Suprapubic skin (tissue), 4 donors: ENCODE measurements at regions not wholly inside any gene's neighbourhood (a gene's known extent, or its start where the extent isn't known, plus 50 kb on each side); places are given as distances from the start of the nearest gene placed in this dataset.

ENCODE experiments used
- EP300 ChIP-seq: sonication (generic); formaldehyde crosslinking; IDR thresholded peaks from one replicate; pipeline ENCODE4 v1.6.1; 2017; ENCODE audit warnings: antibody characterized with exemption
- POLR2A ChIP-seq, 2 donors: fragments of 450-650 bp; IDR thresholded peaks; one replicate each; pipeline ENCODE4 v1.6.1; 2017; ENCODE audit warnings: antibody characterized with exemption in 2 of 2, mild to moderate bottlenecking in 2 of 2, moderate library complexity in 2 of 2
- POLR2AphosphoS5 ChIP-seq, 3 donors: sonication (generic); formaldehyde crosslinking; IDR thresholded peaks; one replicate each; pipeline ENCODE4 v1.6.1; 2017; ENCODE audit warnings: antibody characterized with exemption in 3 of 3
- TF ChIP-seq, protein P1 (sequence below), 2 donors: fragments of 200-600 bp in 1 of 2; fragments of 450-650 bp in 1 of 2; sonication (generic) in 1 of 2; IDR thresholded peaks; one replicate each; pipeline ENCODE4 v1.5.1; 2016 to 2019; ENCODE audit warnings: antibody characterized with exemption in 2 of 2, mild to moderate bottlenecking in 1 of 2, moderate library complexity in 1 of 2

DNA sequence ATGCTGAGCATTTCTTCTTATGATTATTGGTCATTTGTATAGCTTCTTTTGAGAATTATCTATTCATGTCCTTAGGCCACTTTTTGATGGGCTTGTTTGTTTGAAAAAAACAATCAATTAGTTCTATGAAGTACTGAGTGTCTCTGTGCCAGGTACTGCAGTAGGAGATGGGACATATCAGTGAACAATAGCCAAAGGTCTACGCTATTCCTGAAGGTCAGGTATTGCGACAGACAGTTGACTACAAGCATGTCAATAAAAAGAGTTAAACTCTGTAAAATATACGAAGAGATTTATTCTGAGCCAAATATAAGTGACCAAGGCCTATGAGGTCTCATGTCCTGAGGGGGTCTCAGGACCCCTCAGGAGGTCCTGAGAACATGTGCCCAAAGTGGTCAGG is 122.1 kb upstream of the NFE2L3 start:
- TF ChIP-seq, protein P1, sequence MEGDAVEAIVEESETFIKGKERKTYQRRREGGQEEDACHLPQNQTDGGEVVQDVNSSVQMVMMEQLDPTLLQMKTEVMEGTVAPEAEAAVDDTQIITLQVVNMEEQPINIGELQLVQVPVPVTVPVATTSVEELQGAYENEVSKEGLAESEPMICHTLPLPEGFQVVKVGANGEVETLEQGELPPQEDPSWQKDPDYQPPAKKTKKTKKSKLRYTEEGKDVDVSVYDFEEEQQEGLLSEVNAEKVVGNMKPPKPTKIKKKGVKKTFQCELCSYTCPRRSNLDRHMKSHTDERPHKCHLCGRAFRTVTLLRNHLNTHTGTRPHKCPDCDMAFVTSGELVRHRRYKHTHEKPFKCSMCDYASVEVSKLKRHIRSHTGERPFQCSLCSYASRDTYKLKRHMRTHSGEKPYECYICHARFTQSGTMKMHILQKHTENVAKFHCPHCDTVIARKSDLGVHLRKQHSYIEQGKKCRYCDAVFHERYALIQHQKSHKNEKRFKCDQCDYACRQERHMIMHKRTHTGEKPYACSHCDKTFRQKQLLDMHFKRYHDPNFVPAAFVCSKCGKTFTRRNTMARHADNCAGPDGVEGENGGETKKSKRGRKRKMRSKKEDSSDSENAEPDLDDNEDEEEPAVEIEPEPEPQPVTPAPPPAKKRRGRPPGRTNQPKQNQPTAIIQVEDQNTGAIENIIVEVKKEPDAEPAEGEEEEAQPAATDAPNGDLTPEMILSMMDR (IDR thresholded peaks at IDR 0.05) = no peak
- TF ChIP-seq POLR2AphosphoS5 (IDR thresholded peaks at IDR 0.05) = no peak
- TF ChIP-seq POLR2A (IDR thresholded peaks at IDR 0.05) = no peak
- TF ChIP-seq EP300 = no peak
